ENCODE measurements at regions not wholly inside any gene's neighbourhood (a gene's known extent, or its start where the extent isn't known, plus 50 kb on each side); places are given as distances from the start of the nearest gene placed in this dataset.

GRCh38 chr1:199794105-199794863 is 233.2 kb upstream of the NR5A2 start:
- ChIA-PET POLR2A (no interaction called here), CTCF (no interaction called here)
- no peak overlapping the region for H3K4me3 ChIP-seq (ENCODE audit: low read depth, low read length)
- no peak for DNase-seq (ENCODE audit: low read depth, low spot score)
- no peak for TF ChIP-seq CTCF (IDR thresholded peaks at IDR 0.05; ENCODE audit: insufficient read depth, low read length, missing control alignments)

GRCh38 chr1:199799116-199799515 is 228.4 kb upstream of the NR5A2 start:
- ChIA-PET CTCF (interaction anchor here (1.9 kb wide), 1 partner anchor 12 kb away, joined by 6 read pairs; no protein-coding TSS in a partner anchor), POLR2A (no interaction called here)
- no peak for TF ChIP-seq CTCF (IDR thresholded peaks at IDR 0.05; ENCODE audit: insufficient read depth, low read length, missing control alignments)
- no peak overlapping the region for H3K4me3 ChIP-seq (ENCODE audit: low read depth, low read length)
- DNase-seq (ENCODE audit: low read depth, low spot score) = no peak

GRCh38 chr1:199804526-199804925 is 223.0 kb upstream of the NR5A2 start:
- no peak for TF ChIP-seq CTCF (IDR thresholded peaks at IDR 0.05; ENCODE audit: insufficient read depth, low read length, missing control alignments)
- CTCF ChIA-PET = no interaction called here
- no peak for DNase-seq (ENCODE audit: low read depth, low spot score)
- POLR2A ChIA-PET = no interaction called here
- no peak overlapping the region for H3K4me3 ChIP-seq (ENCODE audit: low read depth, low read length)

- TF ChIP-seq CTCF (IDR thresholded peaks at IDR 0.05; ENCODE audit: insufficient read depth, low read length, missing control alignments) = no peak
- POLR2A ChIA-PET = no interaction called here
- CTCF ChIA-PET = no interaction called here
- peak; percentile 5 for DNase-seq (ENCODE audit: low read depth, low spot score)
- H3K4me3 ChIP-seq (ENCODE audit: low read depth, low read length) = no peak overlapping the region
Observed at GRCh38 chr1:199808110-199808870, 219.2 kb upstream of the NR5A2 start.

- CTCF ChIA-PET = no interaction called here
- POLR2A ChIA-PET = no interaction called here
- no peak for DNase-seq (ENCODE audit: low read depth, low spot score)
Observed at GRCh38 chr1:199809311-199809710, 218.2 kb upstream of the NR5A2 start.

More at GRCh38 chr1:199809311-199809710, 218.2 kb upstream of the NR5A2 start:
- H3K4me3 ChIP-seq (ENCODE audit: low read depth, low read length) = no peak overlapping the region
- no peak for TF ChIP-seq CTCF (IDR thresholded peaks at IDR 0.05; ENCODE audit: insufficient read depth, low read length, missing control alignments)

All from AG04449 (cell line).